ENCODE measurements at regions not wholly inside any gene's neighbourhood (a gene's known extent, or its start where the extent isn't known, plus 50 kb on each side); places are given as distances from the start of the nearest gene placed in this dataset.

- TF ChIP-seq, protein P1, sequence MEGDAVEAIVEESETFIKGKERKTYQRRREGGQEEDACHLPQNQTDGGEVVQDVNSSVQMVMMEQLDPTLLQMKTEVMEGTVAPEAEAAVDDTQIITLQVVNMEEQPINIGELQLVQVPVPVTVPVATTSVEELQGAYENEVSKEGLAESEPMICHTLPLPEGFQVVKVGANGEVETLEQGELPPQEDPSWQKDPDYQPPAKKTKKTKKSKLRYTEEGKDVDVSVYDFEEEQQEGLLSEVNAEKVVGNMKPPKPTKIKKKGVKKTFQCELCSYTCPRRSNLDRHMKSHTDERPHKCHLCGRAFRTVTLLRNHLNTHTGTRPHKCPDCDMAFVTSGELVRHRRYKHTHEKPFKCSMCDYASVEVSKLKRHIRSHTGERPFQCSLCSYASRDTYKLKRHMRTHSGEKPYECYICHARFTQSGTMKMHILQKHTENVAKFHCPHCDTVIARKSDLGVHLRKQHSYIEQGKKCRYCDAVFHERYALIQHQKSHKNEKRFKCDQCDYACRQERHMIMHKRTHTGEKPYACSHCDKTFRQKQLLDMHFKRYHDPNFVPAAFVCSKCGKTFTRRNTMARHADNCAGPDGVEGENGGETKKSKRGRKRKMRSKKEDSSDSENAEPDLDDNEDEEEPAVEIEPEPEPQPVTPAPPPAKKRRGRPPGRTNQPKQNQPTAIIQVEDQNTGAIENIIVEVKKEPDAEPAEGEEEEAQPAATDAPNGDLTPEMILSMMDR (IDR thresholded peaks at IDR 0.05): no peak
- H3K27ac Mint-ChIP-seq: no peak overlapping the region
- CTCF ChIA-PET: no interaction called here
- intact Hi-C loops (cut with micrococcal nuclease): no loop called here
- no peaks in the 10 kb centered on the region for H3K36me3 Mint-ChIP-seq (ENCODE audit: low read depth)
- no peaks in the 10 kb centered on the region for H3K4me1 Mint-ChIP-seq (ENCODE audit: low read depth)
- DNase-seq: no peak
- POLR2A ChIA-PET: no interaction called here
- ATAC-seq: no peak
- H3K9me3 Mint-ChIP-seq: peaks cover 4% of the 10 kb centered on the region
- H3K4me3 Mint-ChIP-seq: no peak overlapping the region
- no peaks in the 10 kb centered on the region for H3K27me3 Mint-ChIP-seq
These were observed 1082.2 kb upstream of the TENM4 start for GRCh38 chr11:80523057-80523456.

- no peaks in the 10 kb centered on the region for H3K36me3 Mint-ChIP-seq (ENCODE audit: low read depth)
- TF ChIP-seq, protein P1 (IDR thresholded peaks at IDR 0.05): no peak
- H3K27ac Mint-ChIP-seq: no peak overlapping the region
- POLR2A ChIA-PET: no interaction called here
- no peak for DNase-seq
- H3K4me3 Mint-ChIP-seq: no peak overlapping the region
- no peaks in the 10 kb centered on the region for H3K4me1 Mint-ChIP-seq (ENCODE audit: low read depth)
- CTCF ChIA-PET: no interaction called here
- intact Hi-C loops (cut with micrococcal nuclease): no loop called here
- peaks cover 9% of the 10 kb centered on the region for H3K9me3 Mint-ChIP-seq
- no peaks in the 10 kb centered on the region for H3K27me3 Mint-ChIP-seq
- ATAC-seq: no peak
These were observed 1080.8 kb upstream of the TENM4 start for GRCh38 chr11:80521592-80521991.

DNA sequence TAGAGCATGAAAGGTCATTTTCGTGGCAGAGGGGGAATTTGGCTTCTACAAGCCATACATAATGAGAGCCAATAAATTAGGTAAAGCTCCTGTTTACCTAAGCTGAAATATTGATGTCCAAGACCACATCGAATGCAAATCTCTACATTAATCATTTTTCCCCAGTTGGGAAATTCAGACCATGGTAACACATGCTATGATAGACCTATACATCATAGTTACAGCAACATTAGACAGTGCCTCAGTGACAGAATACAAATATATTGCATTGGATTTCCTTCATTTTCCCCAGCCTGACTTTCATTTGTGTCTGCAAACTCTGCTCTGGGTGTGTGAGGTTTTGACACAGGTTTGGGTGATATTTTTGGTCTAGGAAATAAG lies 1079.7 kb upstream of the TENM4 start:
- H3K9me3 Mint-ChIP-seq: peaks cover 7% of the 10 kb centered on the region
- intact Hi-C loops (cut with micrococcal nuclease): no loop called here
- ChIA-PET CTCF (no interaction called here), POLR2A (no interaction called here)
- H3K36me3 Mint-ChIP-seq (ENCODE audit: low read depth): no peaks in the 10 kb centered on the region
- no peak overlapping the region for H3K4me3 Mint-ChIP-seq
- DNase-seq: no peak
- no peak overlapping the region for H3K27ac Mint-ChIP-seq
- H3K4me1 Mint-ChIP-seq (ENCODE audit: low read depth): no peaks in the 10 kb centered on the region
- TF ChIP-seq, protein P1 (IDR thresholded peaks at IDR 0.05): no peak
- ATAC-seq: no peak
- no peaks in the 10 kb centered on the region for H3K27me3 Mint-ChIP-seq

DNA sequence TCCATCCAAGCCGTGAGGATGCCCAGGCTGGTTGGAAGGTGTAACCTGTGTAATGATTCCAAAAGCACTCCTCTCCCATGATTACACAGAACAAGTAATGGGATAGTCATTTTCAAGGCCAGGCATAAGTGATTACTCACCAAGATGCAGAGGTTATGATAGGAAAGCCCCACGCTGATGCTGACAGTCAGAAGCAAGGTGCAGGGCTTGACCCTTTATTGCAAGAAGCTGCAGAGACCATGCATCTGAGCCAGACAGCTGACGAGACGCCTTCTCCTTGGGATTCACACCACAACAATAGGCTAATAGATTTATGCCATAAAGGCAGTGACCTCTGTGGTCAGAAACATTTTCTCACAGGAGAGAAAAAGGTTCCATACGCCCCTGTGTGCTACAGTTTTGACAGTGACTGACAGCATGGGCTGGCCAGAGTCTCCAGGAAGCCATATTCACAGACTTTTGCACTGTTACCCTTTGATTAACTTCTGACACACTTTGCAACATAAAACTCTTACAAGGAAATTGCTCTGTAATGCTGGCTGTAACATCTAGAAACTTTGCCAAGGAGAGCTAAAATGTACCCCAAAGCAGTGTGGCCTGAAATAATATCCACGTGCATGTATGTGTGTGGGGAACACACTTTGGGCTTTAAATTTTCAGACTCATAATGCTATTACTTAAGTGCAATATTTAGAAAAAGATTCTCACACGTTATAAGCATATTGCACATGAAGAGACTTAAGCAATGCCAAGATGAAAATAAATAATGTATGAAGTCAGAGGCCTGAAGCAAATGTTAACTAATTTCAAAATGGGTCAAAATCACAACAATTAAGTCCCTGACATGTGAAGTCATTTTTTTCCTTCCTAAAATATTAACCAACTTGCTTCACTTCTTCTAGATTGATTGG lies 1079.0 kb upstream of the TENM4 start:
- intact Hi-C loops (cut with micrococcal nuclease): no loop called here
- TF ChIP-seq, protein P1 (IDR thresholded peaks at IDR 0.05): no peak
- no peaks in the 10 kb centered on the region for H3K27me3 Mint-ChIP-seq
- no peak for ATAC-seq
- ChIA-PET POLR2A (no interaction called here), CTCF (no interaction called here)
- no peak for DNase-seq
- H3K9me3 Mint-ChIP-seq: peaks cover 9% of the 10 kb centered on the region
- no peaks in the 10 kb centered on the region for H3K4me1 Mint-ChIP-seq (ENCODE audit: low read depth)
- no peak overlapping the region for H3K4me3 Mint-ChIP-seq
- H3K36me3 Mint-ChIP-seq (ENCODE audit: low read depth): no peaks in the 10 kb centered on the region
- H3K27ac Mint-ChIP-seq: no peak overlapping the region

- intact Hi-C loops (cut with micrococcal nuclease): no loop called here
- Mint-ChIP-seq H3K4me1 (ENCODE audit: low read depth) (no peaks in the 10 kb centered on the region), H3K4me3 (no peak overlapping the region), H3K27me3 (no peaks in the 10 kb centered on the region), H3K9me3 (peaks cover 13% of the 10 kb centered on the region), H3K27ac (no peak overlapping the region), H3K36me3 (ENCODE audit: low read depth) (no peaks in the 10 kb centered on the region)
- POLR2A ChIA-PET: no interaction called here
- DNase-seq (no peak), ATAC-seq (no peak)
- TF ChIP-seq, protein P1 (IDR thresholded peaks at IDR 0.05): no peak
- CTCF ChIA-PET: no interaction called here
These were observed 1076.9 kb upstream of the TENM4 start for GRCh38 chr11:80517701-80518100.
